DND-41 (cell line): ENCODE measurements at regions not wholly inside any gene's neighbourhood (a gene's known extent, or its start where the extent isn't known, plus 50 kb on each side); places are given as distances from the start of the nearest gene placed in this dataset.

Source experiments
- CTCF ChIP-seq: IDR thresholded peaks from 2 replicates; pipeline ENCODE4 v1.5.1; 2012; ENCODE audit warnings: borderline replicate concordance, low read length, moderate library complexity, mild to moderate bottlenecking; ENCODE audit not compliant: poor library complexity, severe bottlenecking; ENCODE audit errors: extremely low read depth
- EZH2 ChIP-seq: IDR thresholded peaks from 3 replicates; pipeline ENCODE4 v1.6.1; 2012; ENCODE audit warnings: borderline replicate concordance, low read depth, mild to moderate bottlenecking, moderate library complexity, low read length, inconsistent platforms; ENCODE audit not compliant: severe bottlenecking

- no peak for TF ChIP-seq CTCF
- no peak for TF ChIP-seq EZH2
Observed at GRCh38 chr12:124191024-124191359, 103.9 kb upstream of the RFLNA start.
